NCI-H2081 (cell line): ENCODE measurements at regions not wholly inside any gene's neighbourhood (a gene's known extent, or its start where the extent isn't known, plus 50 kb on each side); places are given as distances from the start of the nearest gene placed in this dataset.
"Not testable (repeated sequence)": the region's sequence is repeated elsewhere in the genome, so short reads cannot be mapped to it uniquely, and the experiment has no call there.

Experiments
- DNase-seq, 2 experiments: peaks; one replicate each; lab custom pipeline; 2025; lab: John Stamatoyannopoulos, UW

- DNase-seq: peak in 1 of 2 experiments; percentile 62
These were observed 53.4 kb downstream of the HES1 start for GRCh38 chr3:194189243-194189791.

GRCh38 chr3:194191850-194192249, 55.9 kb downstream of the HES1 start:
- not testable (repeated sequence) for DNase-seq

GRCh38 chr3:194194051-194194756, 58.3 kb downstream of the HES1 start:
- DNase-seq: no peak

- no peak for DNase-seq
These were observed 58.8 kb downstream of the HES1 start for GRCh38 chr3:194194757-194195085.

GRCh38 chr3:194195611-194196010, 59.7 kb downstream of the HES1 start:
- no peak for DNase-seq

GRCh38 chr3:194196876-194197275, 60.9 kb downstream of the HES1 start:
- DNase-seq: no peak

GRCh38 chr3:194197396-194197960, 61.5 kb downstream of the HES1 start:
- DNase-seq: no peak

GRCh38 chr3:194197981-194198695, 62.2 kb downstream of the HES1 start:
- DNase-seq: no peak

- DNase-seq: no peak
These were observed 63.0 kb downstream of the HES1 start for GRCh38 chr3:194198938-194199337.

- no peak for DNase-seq
These were observed 64.6 kb downstream of the HES1 start for GRCh38 chr3:194200422-194201081.

GRCh38 chr3:194201953-194202666, 66.2 kb downstream of the HES1 start:
- no peak for DNase-seq

- peak in 1 of 2 experiments; percentile 66 for DNase-seq
These were observed 67.6 kb downstream of the HES1 start for GRCh38 chr3:194203482-194204041.

- peak; percentile 47 to 68 for DNase-seq
These were observed 68.4 kb downstream of the HES1 start for GRCh38 chr3:194204042-194204987.

- peak; percentile 88 to 98 for DNase-seq
These were observed 69.8 kb downstream of the HES1 start for GRCh38 chr3:194205675-194206133.

GRCh38 chr3:194206320-194206719, 70.4 kb downstream of the HES1 start:
- peak; percentile 72 to 88 for DNase-seq

GRCh38 chr3:194208709-194209108, 72.8 kb downstream of the HES1 start:
- DNase-seq: no peak

GRCh38 chr3:194212161-194212844, 76.4 kb downstream of the HES1 start:
- no peak for DNase-seq

GRCh38 chr3:194212845-194213331, 76.9 kb downstream of the HES1 start:
- DNase-seq: no peak

GRCh38 chr3:194215392-194215791, 79.4 kb downstream of the HES1 start:
- DNase-seq: no peak
